DMS79 (cell line): ENCODE measurements at regions not wholly inside any gene's neighbourhood (a gene's known extent, or its start where the extent isn't known, plus 50 kb on each side); places are given as distances from the start of the nearest gene placed in this dataset.

ENCODE experiments used
- DNase-seq: peaks from one replicate; lab custom pipeline; 2025; lab: John Stamatoyannopoulos, UW

DNA sequence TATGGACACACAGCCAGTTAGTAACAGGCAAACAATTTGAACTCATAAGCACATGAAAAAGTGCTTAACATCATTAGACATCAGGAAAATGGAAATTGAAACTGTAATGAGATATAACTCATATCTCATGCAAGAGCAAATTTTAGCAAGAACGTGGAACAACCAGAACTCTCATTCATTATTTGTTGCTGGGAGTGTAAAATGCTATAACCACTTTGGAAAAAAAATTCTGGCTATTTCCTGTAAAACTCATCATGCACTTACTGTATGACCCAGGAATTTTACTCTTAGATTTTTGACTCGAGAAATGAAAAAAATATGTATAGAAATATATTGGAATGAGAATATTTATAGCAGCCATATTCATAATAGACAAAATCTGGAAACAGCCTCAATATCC, 205.7 kb upstream of the PUM3 start:
- no peak for DNase-seq

DNA sequence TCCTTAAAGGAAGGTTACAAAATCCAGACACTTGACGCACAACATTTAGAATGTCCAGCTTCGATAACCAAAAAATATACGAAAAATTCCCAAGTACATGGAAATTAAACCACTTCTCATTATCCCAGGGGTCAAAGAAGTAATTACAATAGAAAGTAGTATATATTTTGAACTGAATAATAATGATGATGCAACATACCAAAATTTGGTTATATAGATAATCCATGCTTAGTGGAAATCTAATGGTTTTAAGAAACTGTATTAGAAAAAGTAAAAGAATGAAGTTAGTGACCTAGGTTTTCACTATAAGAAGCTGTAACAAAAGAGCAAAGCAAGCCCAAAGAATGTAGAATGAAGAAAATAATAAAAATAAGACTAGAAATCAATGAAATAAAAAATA, 204.0 kb upstream of the PUM3 start:
- no peak for DNase-seq

GRCh38 chr9:3045153-3045552, 201.3 kb upstream of the PUM3 start:
- DNase-seq: no peak

DNA sequence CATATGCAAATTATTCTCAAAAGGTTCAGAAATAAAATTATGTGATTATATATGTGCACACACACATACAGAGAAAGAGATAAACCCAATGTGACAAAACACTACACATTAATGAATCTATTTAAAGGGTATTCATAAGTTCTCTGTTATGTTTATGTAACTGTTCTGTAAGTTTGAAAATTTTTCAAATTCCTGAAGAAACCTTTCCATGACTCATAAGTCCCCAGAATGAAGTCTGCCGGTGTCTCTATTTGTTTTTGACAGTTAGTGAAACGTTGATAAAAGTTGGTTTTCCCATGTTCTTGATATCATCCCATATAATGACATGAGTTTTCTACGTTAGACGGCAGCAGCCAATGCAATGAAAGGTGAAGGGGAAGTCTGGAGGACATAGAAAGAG, 199.5 kb upstream of the PUM3 start:
- DNase-seq: no peak

DNA sequence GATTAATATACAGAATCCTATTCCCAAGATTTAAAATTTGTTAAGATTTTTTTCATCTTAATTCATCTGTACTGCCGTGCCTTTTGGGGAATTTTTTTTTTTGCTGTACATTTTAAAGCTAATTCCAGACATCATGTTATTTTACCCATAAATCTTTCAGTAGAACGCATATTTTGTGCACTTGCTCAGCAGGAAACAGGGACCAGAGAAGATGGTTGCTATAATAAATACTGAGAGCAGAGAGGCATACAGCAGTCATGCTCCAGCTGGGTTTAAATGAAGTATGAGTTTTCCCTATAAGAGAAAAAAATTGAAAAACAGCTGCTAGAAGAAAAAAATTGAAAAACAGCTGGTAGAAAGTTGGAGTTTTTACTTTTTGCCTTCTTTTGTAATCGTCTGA, 196.9 kb upstream of the PUM3 start:
- DNase-seq: no peak

GRCh38 chr9:3036333-3036700, 192.4 kb upstream of the PUM3 start:
- no peak for DNase-seq

GRCh38 chr9:3035579-3036332, 191.9 kb upstream of the PUM3 start:
- DNase-seq: no peak

- DNase-seq: no peak
These were observed 189.0 kb upstream of the PUM3 start for GRCh38 chr9:3032898-3033297.

DNA sequence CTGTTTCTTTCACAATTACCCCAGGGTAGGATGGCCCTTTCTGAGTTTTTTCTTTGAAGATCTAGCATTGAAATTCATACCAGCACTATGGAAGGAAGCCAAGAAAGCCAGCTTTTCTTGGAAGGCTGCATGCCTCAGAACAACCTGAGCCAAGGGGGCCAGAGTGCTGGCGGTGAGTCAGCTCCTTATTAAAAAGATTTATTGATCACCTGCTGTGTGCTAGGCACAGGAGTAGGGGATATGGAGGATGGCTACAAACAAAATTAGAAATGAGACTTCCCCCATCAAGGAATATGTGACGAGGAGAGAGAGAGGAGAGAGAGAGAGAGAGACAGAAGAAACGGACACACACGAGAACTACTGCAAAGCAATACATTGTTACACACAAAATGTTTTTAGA, 184.6 kb upstream of the PUM3 start:
- DNase-seq: peak; percentile 18

DNA sequence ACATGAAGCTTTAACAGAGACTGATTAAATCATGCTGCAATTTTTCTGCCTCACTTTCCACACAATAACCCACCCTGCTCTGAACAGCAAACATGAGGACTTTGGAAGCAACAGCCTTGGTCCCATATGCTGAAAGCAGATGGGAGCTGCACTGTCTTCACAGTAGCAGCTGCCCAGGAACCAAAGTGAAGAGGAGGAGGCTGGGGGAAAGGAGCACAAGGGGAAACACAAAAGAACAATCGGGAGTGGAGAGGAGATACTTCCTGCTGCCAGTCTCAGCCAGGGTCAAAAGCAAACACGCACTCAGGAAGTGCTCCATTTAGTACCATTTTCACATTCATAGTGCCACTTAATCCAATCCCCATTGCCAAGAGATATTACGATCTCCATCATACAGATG, 183.3 kb upstream of the PUM3 start:
- peak; percentile 2 for DNase-seq

DNA sequence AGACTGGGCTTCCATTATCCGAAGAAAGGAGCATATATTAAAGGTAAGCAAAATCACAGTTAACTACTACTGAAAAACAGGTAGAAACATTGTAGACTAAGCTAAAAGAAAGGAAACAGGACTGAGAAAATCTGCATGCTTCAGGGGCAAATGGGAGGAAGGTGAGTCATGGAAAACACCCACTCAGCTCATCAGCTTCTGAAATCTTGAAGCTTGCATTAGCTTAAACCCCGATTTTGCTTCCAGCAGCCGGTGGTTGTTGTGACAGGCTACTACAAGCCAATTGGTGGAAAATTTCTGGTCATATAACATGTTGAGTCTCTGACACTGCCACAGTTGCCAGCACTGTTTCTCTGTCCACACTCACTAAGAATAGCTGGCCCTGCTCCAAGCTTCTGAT, 179.6 kb upstream of the PUM3 start:
- DNase-seq: no peak

GRCh38 chr9:3018691-3019230, 174.9 kb upstream of the PUM3 start:
- DNase-seq: no peak

GRCh38 chr9:3018071-3018470, 174.2 kb upstream of the PUM3 start:
- no peak for DNase-seq

- no peak for DNase-seq
These were observed 170.3 kb upstream of the PUM3 start for GRCh38 chr9:3014178-3014577.

GRCh38 chr9:3012842-3013241, 168.9 kb upstream of the PUM3 start:
- DNase-seq: no peak

- no peak for DNase-seq
These were observed 168.3 kb upstream of the PUM3 start for GRCh38 chr9:3012245-3012644.

DNA sequence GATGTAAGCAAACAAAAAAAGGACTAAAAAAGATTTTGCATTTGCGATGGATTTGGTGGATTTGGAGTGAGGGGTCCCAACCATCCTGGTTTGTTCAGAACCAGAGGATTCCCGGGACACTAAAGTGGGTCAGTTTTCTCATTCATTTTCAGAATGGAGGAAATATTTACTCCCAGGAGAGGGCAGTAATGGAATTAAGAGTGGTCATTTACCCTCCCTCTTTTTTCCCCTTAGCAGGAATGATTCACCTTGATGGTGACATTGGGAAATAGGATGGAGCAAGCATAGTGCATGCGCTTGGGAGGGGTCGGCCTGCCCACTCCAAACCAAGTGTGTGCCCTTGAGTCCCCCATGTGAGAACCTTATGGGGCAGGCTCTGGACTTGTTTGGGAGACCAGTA, 164.2 kb upstream of the PUM3 start:
- no peak for DNase-seq

- DNase-seq: no peak
These were observed 163.4 kb upstream of the PUM3 start for GRCh38 chr9:3007326-3007725.

GRCh38 chr9:3006851-3007250, 163.0 kb upstream of the PUM3 start:
- DNase-seq: no peak

DNA sequence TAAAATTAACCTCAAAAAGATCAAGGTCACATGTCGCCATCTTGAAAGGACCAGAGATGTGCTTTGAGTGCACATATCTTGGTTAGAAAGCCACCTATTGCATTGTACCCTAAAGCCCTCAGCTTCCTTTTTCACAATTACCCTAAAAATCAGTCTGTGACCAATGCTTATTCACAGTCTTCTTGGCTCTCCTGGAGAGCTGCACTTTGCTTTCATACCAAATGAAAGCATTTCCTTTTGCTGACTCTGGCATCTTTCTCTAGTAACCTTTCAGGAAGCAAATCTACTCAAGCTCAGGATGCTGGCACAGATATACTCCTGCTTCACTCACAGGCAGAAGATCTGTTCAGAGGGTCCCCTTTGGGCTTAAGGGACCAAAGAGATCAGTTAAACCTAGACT, 160.7 kb upstream of the PUM3 start:
- no peak for DNase-seq

DNA sequence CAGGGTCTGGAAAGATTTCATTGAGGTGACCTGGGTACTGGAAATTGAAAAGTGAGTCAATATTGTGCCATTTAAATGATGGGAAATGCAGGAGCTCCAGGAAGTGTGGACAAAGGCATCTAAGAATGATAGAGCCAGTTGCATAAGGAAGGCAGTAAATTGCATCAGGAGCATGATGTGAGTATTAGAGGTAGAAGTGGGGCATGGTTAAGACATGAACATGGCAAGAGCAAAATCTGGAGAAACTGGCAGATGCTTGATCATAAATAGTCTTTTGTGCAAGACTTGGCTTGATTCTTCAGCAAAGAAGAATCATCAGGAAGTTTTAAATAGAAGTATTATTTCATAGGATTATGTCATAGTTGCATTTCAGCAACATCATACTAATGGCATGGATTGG, 157.4 kb upstream of the PUM3 start:
- no peak for DNase-seq

DNA sequence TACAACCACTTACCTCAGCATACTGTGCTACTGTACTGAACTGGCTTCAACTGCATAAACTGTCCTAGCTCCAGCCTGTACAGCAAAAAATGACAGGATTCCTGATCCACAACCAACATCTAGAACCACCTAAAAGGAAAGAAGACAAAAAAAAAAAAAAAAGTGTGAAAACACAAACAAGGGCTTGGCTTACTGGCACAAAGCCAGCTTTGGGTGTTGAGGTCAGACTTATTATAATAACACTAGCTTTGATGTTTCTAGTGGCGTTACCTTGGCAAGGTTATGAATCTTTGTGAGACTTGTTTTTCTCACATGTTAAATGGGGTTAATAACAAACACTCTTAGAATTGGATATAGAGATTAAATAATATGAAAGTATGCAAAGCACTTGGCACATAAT, 148.5 kb upstream of the PUM3 start:
- DNase-seq: no peak

DNA sequence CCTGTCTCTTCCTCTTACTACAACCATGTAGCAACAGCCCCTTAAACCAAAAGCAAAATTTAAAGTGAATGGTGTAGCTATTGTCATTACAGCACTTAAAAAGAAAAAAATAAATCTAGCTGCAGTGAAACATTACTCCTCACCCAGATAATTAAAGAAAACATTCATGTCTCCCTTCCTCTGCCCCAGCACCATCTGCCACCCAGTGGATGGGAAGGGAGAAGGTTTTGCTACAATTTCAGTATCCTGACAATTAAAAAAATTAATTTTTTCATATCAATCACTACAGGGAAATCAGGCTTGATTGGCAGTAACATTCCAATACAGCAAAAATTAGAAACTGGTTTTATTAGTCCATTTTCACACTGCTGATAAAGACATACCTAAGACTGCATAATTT, 147.4 kb upstream of the PUM3 start:
- DNase-seq: no peak

GRCh38 chr9:2987679-2988078, 143.8 kb upstream of the PUM3 start:
- no peak for DNase-seq
